ENCODE measurements at regions not wholly inside any gene's neighbourhood (a gene's known extent, or its start where the extent isn't known, plus 50 kb on each side); places are given as distances from the start of the nearest gene placed in this dataset.

DNA sequence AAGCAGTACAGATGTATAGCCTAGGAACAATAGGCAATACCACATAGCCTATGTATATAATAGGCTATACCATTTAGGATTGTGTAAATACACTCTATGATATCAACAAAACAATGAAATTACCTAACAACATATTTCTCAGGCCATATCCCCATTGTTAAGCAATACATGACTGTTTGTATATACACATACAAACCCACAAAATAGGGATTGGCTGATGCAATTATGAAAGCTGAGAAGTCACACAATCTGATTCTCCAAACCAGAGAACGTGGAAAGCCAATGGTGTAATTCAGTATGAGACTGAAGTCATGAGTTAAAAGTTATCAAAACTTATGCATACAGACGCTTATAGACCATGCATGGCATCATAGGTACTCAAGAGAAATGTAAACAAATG, 700.1 kb upstream of the RAG2 start:
- no peak overlapping the region for H3K4me3 Mint-ChIP-seq (ENCODE audit: unreplicated experiment)
- Histone ChIP-seq H3K4me1 (ENCODE audit: insufficient read depth, low read length) (no peaks in the 10 kb centered on the region), H4K20me1 (ENCODE audit: insufficient read depth, low read length) (no peaks in the 10 kb centered on the region), H3K36me3 (ENCODE audit: insufficient read depth, low read length) (no peaks in the 10 kb centered on the region), H2AFZ (ENCODE audit: low read depth, low read length) (no peak overlapping the region), H3K27ac (ENCODE audit: low read depth, low read length) (no peak overlapping the region), H3K9me3 (ENCODE audit: insufficient read depth, low read depth, low read length) (no peaks in the 10 kb centered on the region), H3K4me3 (ENCODE audit: insufficient read depth, low read depth, low read length) (no peak overlapping the region), H3K27me3 (ENCODE audit: insufficient read depth, low read length) (no peaks in the 10 kb centered on the region), H3K4me2 (ENCODE audit: low read length) (no peak overlapping the region), H3K9ac (ENCODE audit: low read length) (no peak overlapping the region), H3K79me2 (ENCODE audit: insufficient read depth, low read length) (no peaks in the 10 kb centered on the region)
- H3K27me3 Mint-ChIP-seq (ENCODE audit: low read depth, unreplicated experiment), result no peaks in the 10 kb centered on the region
- FAIRE-seq (no peak), DNase-seq (ENCODE audit: low read depth) (no peak)
- H3K9me3 Mint-ChIP-seq (ENCODE audit: unreplicated experiment), result peaks cover 7% of the 10 kb centered on the region
- TF ChIP-seq, protein P1, sequence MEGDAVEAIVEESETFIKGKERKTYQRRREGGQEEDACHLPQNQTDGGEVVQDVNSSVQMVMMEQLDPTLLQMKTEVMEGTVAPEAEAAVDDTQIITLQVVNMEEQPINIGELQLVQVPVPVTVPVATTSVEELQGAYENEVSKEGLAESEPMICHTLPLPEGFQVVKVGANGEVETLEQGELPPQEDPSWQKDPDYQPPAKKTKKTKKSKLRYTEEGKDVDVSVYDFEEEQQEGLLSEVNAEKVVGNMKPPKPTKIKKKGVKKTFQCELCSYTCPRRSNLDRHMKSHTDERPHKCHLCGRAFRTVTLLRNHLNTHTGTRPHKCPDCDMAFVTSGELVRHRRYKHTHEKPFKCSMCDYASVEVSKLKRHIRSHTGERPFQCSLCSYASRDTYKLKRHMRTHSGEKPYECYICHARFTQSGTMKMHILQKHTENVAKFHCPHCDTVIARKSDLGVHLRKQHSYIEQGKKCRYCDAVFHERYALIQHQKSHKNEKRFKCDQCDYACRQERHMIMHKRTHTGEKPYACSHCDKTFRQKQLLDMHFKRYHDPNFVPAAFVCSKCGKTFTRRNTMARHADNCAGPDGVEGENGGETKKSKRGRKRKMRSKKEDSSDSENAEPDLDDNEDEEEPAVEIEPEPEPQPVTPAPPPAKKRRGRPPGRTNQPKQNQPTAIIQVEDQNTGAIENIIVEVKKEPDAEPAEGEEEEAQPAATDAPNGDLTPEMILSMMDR (IDR thresholded peaks at IDR 0.05; ENCODE audit: insufficient read depth, low read depth, low read length), result no peak
- no peak for TF ChIP-seq EZH2 (IDR thresholded peaks at IDR 0.05; ENCODE audit: insufficient read depth, low read length)
- H3K27ac Mint-ChIP-seq (ENCODE audit: unreplicated experiment), result no peak overlapping the region
- H3K36me3 Mint-ChIP-seq (ENCODE audit: low read depth, unreplicated experiment), result no peaks in the 10 kb centered on the region
- no peaks in the 10 kb centered on the region for H3K4me1 Mint-ChIP-seq (ENCODE audit: low read depth, unreplicated experiment)

DNA sequence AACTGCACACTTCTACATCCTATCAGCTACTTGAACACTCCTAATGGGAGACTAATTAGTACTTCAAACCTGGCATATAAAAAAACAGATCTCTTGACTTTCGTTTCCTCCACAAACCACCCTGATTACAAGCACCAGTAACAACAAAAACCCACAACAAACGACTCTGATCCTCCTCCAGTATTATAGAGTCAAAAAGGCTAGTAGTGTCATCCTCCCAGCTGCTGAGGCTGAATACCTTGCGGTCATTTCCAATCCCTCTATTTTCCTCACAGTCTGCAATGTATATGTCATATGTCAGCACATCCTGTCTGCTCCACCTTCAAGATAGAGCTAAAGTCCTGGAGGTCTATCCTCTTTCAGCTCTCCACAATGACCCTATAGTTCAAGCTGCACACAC, 688.9 kb upstream of the RAG2 start:
- H3K27ac Mint-ChIP-seq (ENCODE audit: unreplicated experiment), result no peak overlapping the region
- H3K9ac ChIP-seq (ENCODE audit: low read length), result no peak overlapping the region
- H3K79me2 ChIP-seq (ENCODE audit: insufficient read depth, low read length), result no peaks in the 10 kb centered on the region
- H3K4me2 ChIP-seq (ENCODE audit: low read length), result no peak overlapping the region
- no peaks in the 10 kb centered on the region for H3K27me3 Mint-ChIP-seq (ENCODE audit: low read depth, unreplicated experiment)
- H3K36me3 ChIP-seq (ENCODE audit: insufficient read depth, low read length), result no peaks in the 10 kb centered on the region
- no peaks in the 10 kb centered on the region for H3K4me1 ChIP-seq (ENCODE audit: insufficient read depth, low read length)
- peaks cover 2% of the 10 kb centered on the region for H3K9me3 Mint-ChIP-seq (ENCODE audit: unreplicated experiment)
- FAIRE-seq (no peak), DNase-seq (ENCODE audit: low read depth) (no peak)
- H3K4me3 ChIP-seq (ENCODE audit: insufficient read depth, low read depth, low read length), result no peak overlapping the region
- TF ChIP-seq EZH2 (IDR thresholded peaks at IDR 0.05; ENCODE audit: insufficient read depth, low read length), result no peak
- TF ChIP-seq, protein P1 (IDR thresholded peaks at IDR 0.05; ENCODE audit: insufficient read depth, low read depth, low read length), result no peak
- no peaks in the 10 kb centered on the region for H3K4me1 Mint-ChIP-seq (ENCODE audit: low read depth, unreplicated experiment)
- H3K27me3 ChIP-seq (ENCODE audit: insufficient read depth, low read length), result no peaks in the 10 kb centered on the region
- H4K20me1 ChIP-seq (ENCODE audit: insufficient read depth, low read length), result no peaks in the 10 kb centered on the region
- H3K9me3 ChIP-seq (ENCODE audit: insufficient read depth, low read depth, low read length), result no peaks in the 10 kb centered on the region
- H3K4me3 Mint-ChIP-seq (ENCODE audit: unreplicated experiment), result no peak overlapping the region
- H2AFZ ChIP-seq (ENCODE audit: low read depth, low read length), result no peak overlapping the region
- no peaks in the 10 kb centered on the region for H3K36me3 Mint-ChIP-seq (ENCODE audit: low read depth, unreplicated experiment)
- H3K27ac ChIP-seq (ENCODE audit: low read depth, low read length), result no peak overlapping the region

DNA sequence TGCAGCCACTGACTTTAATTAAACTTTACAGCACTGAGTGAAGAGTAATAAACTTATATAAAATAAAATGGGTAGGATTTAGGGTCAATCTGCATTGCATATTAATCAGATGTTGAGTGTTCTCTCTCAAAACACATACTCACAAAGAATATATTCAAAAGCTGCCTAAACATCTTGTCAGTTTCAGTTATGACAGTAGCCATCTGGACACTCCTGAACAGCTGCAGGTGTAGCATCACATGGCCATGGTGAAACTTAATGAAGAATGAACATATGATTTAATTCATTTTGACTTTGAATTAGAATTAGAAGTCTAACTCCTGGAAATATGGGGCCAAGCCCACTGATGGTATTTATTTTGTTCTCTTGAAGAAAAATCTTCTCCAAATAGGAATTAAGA, 684.3 kb upstream of the RAG2 start:
- Histone ChIP-seq H3K27ac (ENCODE audit: low read depth, low read length) (no peak overlapping the region), H3K79me2 (ENCODE audit: insufficient read depth, low read length) (no peaks in the 10 kb centered on the region), H3K4me3 (ENCODE audit: insufficient read depth, low read depth, low read length) (no peak overlapping the region), H2AFZ (ENCODE audit: low read depth, low read length) (no peak overlapping the region), H3K36me3 (ENCODE audit: insufficient read depth, low read length) (no peaks in the 10 kb centered on the region), H3K4me2 (ENCODE audit: low read length) (no peak overlapping the region), H3K9ac (ENCODE audit: low read length) (no peak overlapping the region), H3K4me1 (ENCODE audit: insufficient read depth, low read length) (no peaks in the 10 kb centered on the region), H3K27me3 (ENCODE audit: insufficient read depth, low read length) (no peaks in the 10 kb centered on the region), H4K20me1 (ENCODE audit: insufficient read depth, low read length) (no peaks in the 10 kb centered on the region), H3K9me3 (ENCODE audit: insufficient read depth, low read depth, low read length) (no peaks in the 10 kb centered on the region)
- H3K27ac Mint-ChIP-seq (ENCODE audit: unreplicated experiment), result no peak overlapping the region
- H3K4me1 Mint-ChIP-seq (ENCODE audit: low read depth, unreplicated experiment), result no peaks in the 10 kb centered on the region
- H3K36me3 Mint-ChIP-seq (ENCODE audit: low read depth, unreplicated experiment), result no peaks in the 10 kb centered on the region
- peaks cover 2% of the 10 kb centered on the region for H3K9me3 Mint-ChIP-seq (ENCODE audit: unreplicated experiment)
- FAIRE-seq, result no peak
- no peak for DNase-seq (ENCODE audit: low read depth)
- no peaks in the 10 kb centered on the region for H3K27me3 Mint-ChIP-seq (ENCODE audit: low read depth, unreplicated experiment)
- H3K4me3 Mint-ChIP-seq (ENCODE audit: unreplicated experiment), result no peak overlapping the region
- TF ChIP-seq, protein P1 (IDR thresholded peaks at IDR 0.05; ENCODE audit: insufficient read depth, low read depth, low read length), result no peak
- no peak for TF ChIP-seq EZH2 (IDR thresholded peaks at IDR 0.05; ENCODE audit: insufficient read depth, low read length)
